ENCODE measurements at regions not wholly inside any gene's neighbourhood (a gene's known extent, or its start where the extent isn't known, plus 50 kb on each side); places are given as distances from the start of the nearest gene placed in this dataset.
"Not testable (repeated sequence)": the region's sequence is repeated elsewhere in the genome, so short reads cannot be mapped to it uniquely, and the experiment has no call there.

GRCh38 chr5:42979242-42979641 is 60.9 kb downstream of the ANXA2R start:
- not testable (repeated sequence) for TF ChIP-seq CTCF (IDR thresholded peaks at IDR 0.05; ENCODE audit: insufficient read depth, low read depth, low read length); EZH2 (IDR thresholded peaks at IDR 0.05; ENCODE audit: insufficient read depth, low read length)
